OCI-LY7 (cell line): ENCODE measurements at regions not wholly inside any gene's neighbourhood (a gene's known extent, or its start where the extent isn't known, plus 50 kb on each side); places are given as distances from the start of the nearest gene placed in this dataset.
A peak's percentile ranks its signal among the peaks of the same experiment; 100 is the strongest.

Source experiments
- BruUV-seq: library from RNA; stranded (reverse); fragments of 400-500 nt; replicated peaks from 2 replicates; lab custom pipeline; 2021; lab: Mats Ljungman, UMichigan
- CTCF ChIA-PET: fragments of 300-600 bp; sonication (Branson Sonifier 250); formaldehyde crosslinking; loops from one replicate; lab custom pipeline; 2022; ENCODE audit warnings: antibody characterized with exemption; ENCODE audit not compliant: unreplicated experiment; lab: Charles Lee
- POLR2A ChIA-PET: fragments of 300-600 bp; sonication (Branson Sonifier 250); formaldehyde crosslinking; loops from one replicate; lab custom pipeline; 2022; ENCODE audit warnings: antibody characterized with exemption; lab: Charles Lee
- DNase-seq: peaks from one replicate; pipeline ENCODE4 v3.0.0-alpha.2; 2015; ENCODE audit warnings: low spot score
- H2AFZ ChIP-seq: fragments of 200-600 bp; sonication (generic), shearing (Covaris generic); 2 replicates; pipeline ENCODE4 v1.6.1; 2014; ENCODE audit warnings: mild to moderate bottlenecking, antibody characterized with exemption, low read length, moderate library complexity
- H3K27ac ChIP-seq: fragments of 200-600 bp; sonication (generic); 2 replicates; pipeline ENCODE4 v1.5.1; 2014; ENCODE audit warnings: mixed run types, low read depth, mild to moderate bottlenecking, moderate library complexity, low read length, inconsistent platforms; ENCODE audit not compliant: poor library complexity, severe bottlenecking
- H3K36me3 ChIP-seq: fragments of 200-600 bp; sonication (generic); 2 replicates; pipeline ENCODE4 v1.6.1; 2014; ENCODE audit warnings: mild to moderate bottlenecking, antibody characterized with exemption, low read length, moderate library complexity, mixed read lengths; ENCODE audit not compliant: insufficient read depth
- H3K4me1 ChIP-seq: fragments of 200-600 bp; sonication (generic); 2 replicates; pipeline ENCODE4 v1.5.1; 2014; ENCODE audit warnings: mild to moderate bottlenecking, low read length; ENCODE audit not compliant: insufficient read depth, poor library complexity, severe bottlenecking
- H3K4me2 ChIP-seq: fragments of 200-600 bp; sonication (generic); 2 replicates; pipeline ENCODE4 v1.6.1; 2014; ENCODE audit warnings: mild to moderate bottlenecking, low read length
- H3K4me3 ChIP-seq: fragments of 200-600 bp; sonication (generic); 2 replicates; pipeline ENCODE4 v1.5.1; 2014; ENCODE audit warnings: mild to moderate bottlenecking, low read depth, low read length; ENCODE audit not compliant: poor library complexity, severe bottlenecking
- H3K79me2 ChIP-seq: fragments of 200-600 bp; sonication (generic); 2 replicates; pipeline ENCODE4 v1.6.1; 2016; ENCODE audit warnings: low read depth, mild to moderate bottlenecking, low read length, moderate library complexity, mixed read lengths; ENCODE audit not compliant: insufficient read depth
- H3K9me2 ChIP-seq: fragments of 200-600 bp; sonication (generic); 2 replicates; pipeline ENCODE4 v1.6.1; 2016; ENCODE audit warnings: mild to moderate bottlenecking, low read length, mixed read lengths; ENCODE audit not compliant: insufficient read depth
- H3K9me3 ChIP-seq: fragments of 200-600 bp; sonication (generic); 2 replicates; pipeline ENCODE4 v1.6.1; 2014; ENCODE audit warnings: mild to moderate bottlenecking, mixed run types, low read length, mixed read lengths
- H4K20me1 ChIP-seq: fragments of 200-600 bp; sonication (generic); 2 replicates; pipeline ENCODE4 v1.6.1; 2014; ENCODE audit warnings: mild to moderate bottlenecking, antibody characterized with exemption, low read length, moderate library complexity, mixed read lengths; ENCODE audit not compliant: insufficient read depth
- CTCF ChIP-seq: fragments of 200-600 bp; sonication (generic); conservative IDR thresholded peaks from 2 replicates; pipeline ENCODE4 v1.5.1; 2014; ENCODE audit warnings: mild to moderate bottlenecking, antibody characterized with exemption, low read length, moderate library complexity, mixed read lengths
- EZH2phosphoT487 ChIP-seq: fragments of 200-600 bp; sonication (generic); IDR thresholded peaks from 2 replicates; pipeline ENCODE4 v1.6.1; 2018; ENCODE audit warnings: low read depth, borderline replicate concordance, mild to moderate bottlenecking, mixed run types, antibody characterized with exemption, low read length, moderate library complexity, mixed read lengths
- intact Hi-C: fragments of 100-400 bp; cut with micrococcal nuclease; formaldehyde crosslinking; loops from one replicate; pipeline ENCODE4 v1.10.0; 2022; ENCODE audit not compliant: unreplicated experiment

- no peaks in the 10 kb centered on the region for H4K20me1 ChIP-seq
- H3K4me1 ChIP-seq: peaks cover 4% of the 10 kb centered on the region
- H2AFZ ChIP-seq: peak overlapping the region; percentile 44; the same call in 1 of the 2 replicates
- H3K9me2 ChIP-seq: no peaks in the 10 kb centered on the region
- intact Hi-C loops: loop anchor here (1.0 kb wide), 2 partner anchors 142 to 378 kb away; no protein-coding TSS in a partner anchor
- H3K36me3 ChIP-seq: no peaks in the 10 kb centered on the region
- CTCF ChIA-PET: no interaction called here
- no peaks in the 10 kb centered on the region for H3K79me2 ChIP-seq
- no peak overlapping the region for H3K27ac ChIP-seq
- DNase-seq: peak; percentile 64
- no peak overlapping the region for H3K4me3 ChIP-seq
- POLR2A ChIA-PET: interaction anchor here (0.5 kb wide), 1 partner anchor 453 kb away, joined by 3 read pairs; no protein-coding TSS in a partner anchor
- H3K9me3 ChIP-seq: no peaks in the 10 kb centered on the region
- H3K4me2 ChIP-seq: peak overlapping the region; percentile 31; the same call in 1 of the 2 replicates
- no TSS peak for BruUV-seq
- TF ChIP-seq CTCF (peak; percentile 92), EZH2phosphoT487 (no peak)
These were observed 104.4 kb upstream of the ARHGAP24 start for GRCh38 chr4:85370400-85371032.

- ChIA-PET POLR2A (no interaction called here), CTCF (no interaction called here)
- Histone ChIP-seq H2AFZ (no peak overlapping the region), H3K36me3 (no peaks in the 10 kb centered on the region), H3K9me3 (no peaks in the 10 kb centered on the region), H3K79me2 (no peaks in the 10 kb centered on the region), H3K4me3 (no peak overlapping the region), H3K4me1 (peaks cover 4% of the 10 kb centered on the region), H3K9me2 (no peaks in the 10 kb centered on the region), H3K27ac (no peak overlapping the region), H3K4me2 (no peak overlapping the region), H4K20me1 (no peaks in the 10 kb centered on the region)
- BruUV-seq: no TSS peak
- intact Hi-C loops: no loop called here
- TF ChIP-seq EZH2phosphoT487 (no peak), CTCF (no peak)
- no peak for DNase-seq
These were observed 102.0 kb upstream of the ARHGAP24 start for GRCh38 chr4:85372966-85373365.

- no peaks in the 10 kb centered on the region for H3K9me2 ChIP-seq
- ChIA-PET CTCF (no interaction called here), POLR2A (interaction anchor here (1.7 kb wide), 1 partner anchor 27 kb away, joined by 5 read pairs; no protein-coding TSS in a partner anchor)
- H3K4me2 ChIP-seq: no peak overlapping the region
- H3K4me3 ChIP-seq: no peak overlapping the region
- no peak overlapping the region for H2AFZ ChIP-seq
- intact Hi-C loops: no loop called here
- no peak for TF ChIP-seq EZH2phosphoT487
- TF ChIP-seq CTCF: no peak
- BruUV-seq: no TSS peak
- H3K36me3 ChIP-seq: no peaks in the 10 kb centered on the region
- no peaks in the 10 kb centered on the region for H4K20me1 ChIP-seq
- no peaks in the 10 kb centered on the region for H3K79me2 ChIP-seq
- H3K4me1 ChIP-seq: no peaks in the 10 kb centered on the region
- no peak for DNase-seq
- no peak overlapping the region for H3K27ac ChIP-seq
- H3K9me3 ChIP-seq: no peaks in the 10 kb centered on the region
These were observed 98.7 kb upstream of the ARHGAP24 start for GRCh38 chr4:85376285-85376684.
